GM18873 (cell line): ENCODE measurements at regions not wholly inside any gene's neighbourhood (a gene's known extent, or its start where the extent isn't known, plus 50 kb on each side); places are given as distances from the start of the nearest gene placed in this dataset.
"Not testable (repeated sequence)": the region's sequence is repeated elsewhere in the genome, so short reads cannot be mapped to it uniquely, and the experiment has no call there.

ENCODE experiments used
- ATAC-seq: cut with Tn5 transposase; IDR thresholded peaks from one replicate; pipeline ENCODE4 v1.9.1; 2021; ENCODE audit warnings: mild to moderate bottlenecking, moderate library complexity, moderate number of reproducible peaks; ENCODE audit not compliant: unreplicated experiment, low FRiP score

- no peak for ATAC-seq
These were observed 878.5 kb downstream of the PLOD2 start for GRCh38 chr3:145282505-145282904.

- no peak for ATAC-seq
These were observed 874.0 kb downstream of the PLOD2 start for GRCh38 chr3:145286937-145287336.

DNA sequence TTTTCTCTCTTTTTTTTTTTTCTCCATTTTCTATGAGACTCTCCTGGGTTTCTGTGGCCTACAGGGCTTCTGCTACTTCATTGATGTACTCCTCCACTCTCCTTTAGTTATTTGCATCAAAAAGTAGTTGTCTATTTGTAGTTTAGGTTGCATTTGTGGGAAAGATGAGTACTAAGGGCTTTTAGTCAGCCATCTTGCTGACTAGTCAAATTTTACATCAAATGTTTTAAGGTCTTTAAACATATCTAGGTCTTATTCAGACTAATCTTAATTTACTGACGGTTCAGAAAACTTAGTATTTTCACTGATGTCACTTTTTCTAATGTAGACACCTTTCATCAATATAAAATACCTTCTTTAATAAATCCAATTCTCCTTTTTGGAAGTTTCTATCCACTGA is 871.0 kb downstream of the PLOD2 start:
- no peak for ATAC-seq

GRCh38 chr3:145294572-145294971 is 866.4 kb downstream of the PLOD2 start:
- ATAC-seq: no peak

DNA sequence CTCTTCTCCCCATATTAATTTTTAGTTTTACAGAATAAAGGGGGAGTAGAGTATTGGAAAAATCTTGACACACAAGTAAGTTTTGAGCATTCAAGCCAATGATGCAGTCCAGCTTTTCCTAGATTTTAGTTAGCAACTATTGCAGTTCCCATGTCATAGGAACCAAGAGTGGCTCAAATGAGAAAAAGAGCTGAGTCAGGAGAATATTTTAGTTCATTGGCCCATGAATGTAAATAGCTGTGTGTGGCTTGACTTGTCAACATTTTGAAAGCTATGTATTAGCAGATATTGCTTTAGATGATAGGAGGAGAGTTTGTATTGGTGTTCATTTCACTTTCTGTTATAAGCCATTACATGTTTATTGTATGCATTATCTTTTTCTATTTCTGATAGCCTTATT is 853.7 kb downstream of the PLOD2 start:
- no peak for ATAC-seq

GRCh38 chr3:145313751-145314150 is 847.2 kb downstream of the PLOD2 start:
- ATAC-seq: no peak

DNA sequence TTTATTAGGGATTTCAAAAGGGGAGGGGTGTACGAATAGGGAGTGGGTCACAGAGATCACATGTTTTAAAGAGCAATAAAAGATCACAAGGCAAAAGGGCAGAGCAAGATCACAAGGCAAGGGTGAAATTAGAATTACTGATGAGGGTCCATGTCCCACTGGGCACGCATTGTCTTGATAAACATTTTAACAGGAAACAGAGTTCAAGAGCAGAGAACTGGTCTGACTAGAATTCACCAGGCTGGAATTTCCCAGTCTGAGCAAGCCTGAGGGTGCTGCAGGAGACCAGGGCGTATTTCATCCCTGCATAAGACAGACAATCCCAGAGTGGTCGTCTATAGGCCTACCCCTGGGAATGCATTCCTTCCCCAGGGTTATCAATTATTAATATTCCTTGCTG is 844.7 kb downstream of the PLOD2 start:
- ATAC-seq: not testable (repeated sequence)

- ATAC-seq: no peak
These were observed 834.3 kb downstream of the PLOD2 start for GRCh38 chr3:145326666-145327065.

DNA sequence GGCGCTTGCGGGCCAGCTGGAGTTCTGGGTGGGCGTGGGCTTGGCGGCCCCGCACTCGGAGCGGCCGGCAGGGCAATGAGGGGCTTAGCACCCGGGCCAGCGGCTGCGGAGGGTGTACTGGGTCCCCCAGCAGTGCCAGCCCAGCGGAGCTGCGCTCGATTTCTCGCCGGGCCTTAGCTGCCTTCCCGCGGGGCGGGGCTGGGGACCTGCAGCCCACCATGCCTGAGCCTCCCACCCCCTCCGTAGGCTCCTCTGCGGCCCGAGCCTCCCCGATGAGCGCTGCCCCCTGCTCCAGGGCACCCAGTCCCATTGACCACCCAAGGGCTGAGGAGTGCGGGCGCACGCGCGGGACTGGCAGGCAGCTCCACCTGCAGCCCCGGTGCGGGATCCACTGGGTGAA is 827.6 kb downstream of the PLOD2 start:
- not testable (repeated sequence) for ATAC-seq

DNA sequence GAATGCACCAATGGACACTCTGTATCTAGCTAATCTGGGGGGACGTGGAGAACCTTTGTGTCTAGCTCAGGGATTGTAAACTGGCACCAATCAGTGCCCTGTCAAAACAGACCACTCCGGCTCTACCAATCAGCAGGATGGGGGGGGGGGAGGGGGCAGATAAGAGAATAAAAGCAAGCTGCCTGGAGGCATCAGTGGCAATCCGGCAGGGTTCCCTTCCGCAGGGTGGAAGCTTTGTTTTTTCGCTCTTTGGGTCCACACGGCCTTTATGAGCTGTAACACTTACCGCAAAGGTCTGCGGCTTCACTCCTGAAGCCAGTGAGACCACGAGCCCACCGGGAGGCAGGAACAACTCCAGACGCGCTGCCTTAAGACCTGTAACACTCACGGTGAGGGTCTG is 827.1 kb downstream of the PLOD2 start:
- ATAC-seq: no peak

DNA sequence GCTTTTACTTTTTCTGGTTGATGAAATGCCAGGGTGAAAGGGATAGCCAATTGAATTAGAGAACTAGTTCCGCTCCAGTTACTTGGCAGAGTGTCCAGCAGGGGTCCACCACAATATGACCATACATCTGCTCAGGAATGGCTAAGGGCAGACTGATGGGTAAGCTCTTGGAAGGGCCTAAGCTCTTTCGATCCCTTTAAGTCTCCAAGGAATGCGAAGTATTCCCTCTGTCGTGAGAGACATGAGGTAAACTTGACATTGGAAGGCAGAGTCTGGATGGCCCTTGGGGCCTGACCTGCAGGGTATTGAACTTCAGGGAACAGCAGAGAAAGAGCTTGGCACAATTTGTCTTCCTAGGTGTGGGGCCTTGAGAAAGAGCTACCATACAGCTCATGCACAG is 805.8 kb downstream of the PLOD2 start:
- no peak for ATAC-seq

GRCh38 chr3:145357453-145357852 is 803.5 kb downstream of the PLOD2 start:
- no peak for ATAC-seq

DNA sequence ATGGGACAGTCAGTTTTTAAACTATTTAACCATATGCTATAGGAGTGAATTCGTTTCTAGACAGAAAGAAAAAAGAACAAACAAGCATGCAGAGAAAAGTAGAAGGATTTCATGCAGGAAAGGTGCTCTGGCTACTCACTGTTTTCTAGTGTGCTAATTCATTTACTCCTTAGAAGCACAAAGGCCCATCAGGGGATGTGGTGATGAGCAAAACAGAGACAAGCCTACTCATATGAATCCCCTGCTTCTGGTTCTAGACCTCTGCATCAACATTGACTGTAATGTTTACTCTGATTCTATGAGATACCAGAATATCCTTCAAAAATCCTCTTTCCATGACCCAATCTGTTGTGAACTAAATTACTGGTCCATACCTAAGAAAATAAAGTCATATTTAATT is 801.9 kb downstream of the PLOD2 start:
- no peak for ATAC-seq

- ATAC-seq: no peak
These were observed 792.2 kb downstream of the PLOD2 start for GRCh38 chr3:145368748-145369147.

DNA sequence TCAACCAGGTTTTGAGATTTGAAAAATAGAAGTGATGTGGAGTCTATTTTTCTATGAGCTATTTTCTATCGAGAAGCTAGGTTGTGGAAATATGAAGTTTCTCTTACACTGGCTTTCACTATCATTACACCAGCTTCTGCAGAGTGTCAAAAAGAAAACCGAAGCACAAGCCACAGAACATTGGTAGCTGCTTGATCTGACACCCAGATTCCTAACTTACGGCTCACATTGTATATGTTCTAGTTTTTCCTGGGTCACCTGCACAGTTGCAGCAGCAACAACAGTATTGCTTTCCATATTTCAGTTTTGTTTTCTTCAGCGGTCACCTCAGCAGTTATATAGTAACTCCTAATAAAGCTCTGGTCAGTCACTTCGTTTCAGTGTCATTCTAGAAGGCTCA is 790.1 kb downstream of the PLOD2 start:
- ATAC-seq: no peak

DNA sequence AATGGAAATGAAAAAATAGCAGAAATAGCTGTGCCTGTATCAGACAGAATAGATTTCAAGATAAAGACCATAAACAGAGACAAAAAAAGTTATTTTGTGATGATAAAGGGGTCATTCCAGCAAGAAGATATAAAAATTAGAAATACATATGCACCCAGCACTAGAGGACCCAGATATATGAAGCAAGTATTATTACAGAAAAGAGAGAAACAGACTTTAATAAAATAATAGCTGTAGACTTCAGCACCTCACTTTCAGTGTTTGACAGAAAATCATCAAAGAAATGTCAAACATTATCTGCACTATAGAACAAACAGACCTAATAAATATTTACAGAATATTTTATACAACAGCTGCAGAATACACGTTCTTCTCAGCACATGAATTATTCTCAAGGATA is 783.7 kb downstream of the PLOD2 start:
- no peak for ATAC-seq

DNA sequence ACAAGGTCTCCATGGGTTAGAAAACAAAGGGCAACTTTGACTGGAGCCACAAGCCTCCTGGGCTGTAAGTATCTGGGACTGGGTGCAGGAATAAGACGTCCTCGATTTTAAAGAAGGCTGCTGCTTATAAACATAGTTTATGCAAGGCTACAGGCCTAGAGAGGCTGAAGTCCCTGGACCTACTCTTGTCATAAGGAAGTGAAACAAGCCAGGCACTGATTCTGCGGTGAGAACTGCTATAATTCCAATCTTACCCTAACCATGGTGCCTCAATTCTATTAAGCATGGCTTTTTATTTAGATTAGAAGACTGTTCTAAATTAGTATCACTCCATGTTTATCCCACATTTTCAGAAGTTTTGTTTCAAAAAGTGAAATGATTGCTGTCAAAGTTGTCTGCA is 777.6 kb downstream of the PLOD2 start:
- no peak for ATAC-seq

GRCh38 chr3:145384307-145384706 is 776.7 kb downstream of the PLOD2 start:
- ATAC-seq: no peak

DNA sequence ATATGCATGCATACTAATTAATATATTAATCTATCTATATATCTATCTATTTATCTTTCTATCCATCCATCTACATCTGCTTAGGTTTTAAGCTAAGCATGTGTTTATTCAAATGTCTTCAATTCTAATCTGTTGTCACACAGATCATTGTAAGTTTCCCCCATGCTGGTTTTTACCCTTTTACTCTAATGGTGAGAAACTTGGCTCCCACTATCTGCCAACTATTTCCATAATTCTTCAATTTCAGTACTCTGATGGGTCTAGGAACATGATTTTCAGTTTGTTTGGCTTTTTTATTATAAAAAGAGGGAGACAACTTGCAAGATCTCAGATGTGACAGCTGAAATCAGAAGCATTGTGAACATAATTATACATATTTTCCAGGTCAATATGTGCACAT is 773.8 kb downstream of the PLOD2 start:
- no peak for ATAC-seq

GRCh38 chr3:145395421-145395820 is 765.6 kb downstream of the PLOD2 start:
- no peak for ATAC-seq

- ATAC-seq: no peak
These were observed 749.4 kb downstream of the PLOD2 start for GRCh38 chr3:145411605-145412004.

DNA sequence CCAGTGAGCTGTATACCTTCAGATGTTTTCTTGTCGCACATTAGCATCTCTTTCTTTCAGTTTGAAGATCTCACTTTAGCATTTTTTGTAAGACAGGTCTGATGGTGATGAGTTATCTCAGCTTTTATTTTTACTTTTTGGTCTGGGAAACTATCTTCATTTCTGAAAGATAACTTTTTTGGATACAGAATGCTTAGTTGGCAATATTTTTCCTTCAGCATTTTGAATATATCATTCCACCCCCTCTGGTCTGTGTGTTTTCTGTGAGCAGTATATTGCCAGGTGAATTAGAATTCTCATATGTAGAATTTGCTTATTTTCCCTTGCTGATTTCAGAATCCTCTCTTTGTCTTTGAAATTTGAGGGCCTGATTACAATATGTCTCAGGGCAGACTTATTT is 743.3 kb downstream of the PLOD2 start:
- ATAC-seq: no peak

DNA sequence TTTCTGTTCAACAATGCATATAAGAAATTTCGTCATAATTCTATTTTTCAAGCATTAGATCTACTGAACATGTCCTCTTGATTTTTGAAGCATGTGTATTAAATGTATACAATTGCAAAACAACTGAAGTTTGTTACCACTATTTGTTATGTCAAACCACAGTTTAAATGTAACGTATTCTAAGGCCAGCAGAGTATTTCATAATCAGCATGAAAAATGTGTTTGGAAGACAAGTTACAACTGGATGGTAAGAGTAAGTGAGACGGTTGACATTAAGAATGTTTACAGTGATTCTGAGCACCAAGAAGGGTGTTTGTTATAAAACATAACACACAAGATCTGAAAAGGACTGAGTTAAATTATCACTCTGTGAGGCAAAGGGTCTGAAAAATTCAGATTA is 738.4 kb downstream of the PLOD2 start:
- ATAC-seq: no peak
